DMS79 (cell line): ENCODE measurements at regions not wholly inside any gene's neighbourhood (a gene's known extent, or its start where the extent isn't known, plus 50 kb on each side); places are given as distances from the start of the nearest gene placed in this dataset.
"Not testable (repeated sequence)": the region's sequence is repeated elsewhere in the genome, so short reads cannot be mapped to it uniquely, and the experiment has no call there.

ENCODE experiments used
- DNase-seq: peaks from one replicate; lab custom pipeline; 2025; lab: John Stamatoyannopoulos, UW

DNA sequence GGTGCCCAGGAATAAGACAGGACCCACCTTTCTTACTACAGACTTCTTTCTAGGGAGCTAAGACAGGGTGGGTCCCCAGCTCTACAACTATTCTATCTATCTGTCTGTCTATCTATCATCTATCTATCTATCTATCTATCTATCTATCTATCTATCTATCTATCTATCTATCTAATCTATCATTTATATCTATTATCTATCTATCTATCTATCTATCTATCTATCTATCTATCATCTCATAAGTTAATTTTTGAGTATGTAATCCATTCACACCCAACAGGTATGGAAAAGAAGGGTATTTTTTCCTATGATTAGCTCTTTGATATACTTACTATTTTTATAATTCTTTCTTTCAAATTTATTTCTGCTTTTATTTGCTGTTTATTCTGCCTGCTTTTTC is 55.9 kb downstream of the BAMBI start:
- DNase-seq: no peak

DNA sequence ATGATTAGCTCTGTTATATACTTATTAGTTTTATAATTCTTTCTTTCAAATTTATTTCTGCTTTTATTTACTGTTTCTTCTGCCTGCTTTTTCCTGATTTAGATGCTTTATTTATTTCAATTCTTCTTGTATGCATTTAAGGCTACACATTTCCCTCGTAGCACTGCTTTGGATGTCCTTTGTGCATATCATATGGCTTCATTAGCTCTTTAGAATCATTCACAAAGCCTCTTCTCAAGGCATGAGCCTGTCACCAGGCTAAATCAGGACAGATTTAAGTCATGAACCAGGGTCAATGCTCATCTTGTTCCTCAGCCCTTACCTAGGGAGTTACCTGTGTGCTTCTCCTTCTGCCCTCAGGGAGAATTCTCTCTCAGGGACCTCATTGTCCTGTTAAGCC is 56.3 kb downstream of the BAMBI start:
- DNase-seq: no peak

DNA sequence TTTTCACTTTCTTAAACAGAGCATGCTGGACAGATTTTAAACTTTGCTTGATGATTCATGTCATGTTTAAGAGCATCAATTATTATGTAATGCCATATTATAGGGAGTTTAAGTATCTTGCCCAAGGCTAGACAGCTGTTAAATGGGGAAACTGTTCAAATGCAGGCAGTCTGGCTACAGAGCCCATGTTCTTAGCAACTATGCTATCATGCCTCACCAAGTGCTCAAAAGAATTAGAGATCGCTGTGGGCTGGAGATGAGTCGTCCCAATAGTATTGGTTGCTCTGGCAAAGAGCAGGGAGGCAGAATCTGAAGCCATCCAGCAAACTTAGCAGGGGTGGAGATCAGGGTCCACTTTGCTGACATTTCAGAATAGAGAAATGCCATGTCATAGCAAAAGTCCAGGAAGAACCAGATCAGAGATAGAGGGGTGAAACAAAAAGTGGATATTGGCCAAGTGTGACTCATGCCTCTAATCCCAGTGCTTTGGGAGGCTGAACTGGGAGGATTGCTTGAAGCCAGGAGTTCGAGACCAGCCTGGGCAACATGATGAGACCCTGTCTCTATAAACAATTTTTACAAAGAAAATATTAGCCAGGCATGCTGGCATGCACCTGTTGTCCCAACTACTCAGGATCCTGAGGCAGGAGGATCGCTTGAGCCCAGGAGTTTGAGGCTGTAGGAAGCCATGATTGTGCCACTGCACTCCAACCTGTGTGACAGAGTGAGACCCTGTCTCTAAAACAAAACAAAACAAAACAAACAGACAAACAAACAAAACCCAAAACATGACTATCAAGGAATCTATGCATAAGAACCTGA is 57.8 kb downstream of the BAMBI start:
- no peak for DNase-seq

DNA sequence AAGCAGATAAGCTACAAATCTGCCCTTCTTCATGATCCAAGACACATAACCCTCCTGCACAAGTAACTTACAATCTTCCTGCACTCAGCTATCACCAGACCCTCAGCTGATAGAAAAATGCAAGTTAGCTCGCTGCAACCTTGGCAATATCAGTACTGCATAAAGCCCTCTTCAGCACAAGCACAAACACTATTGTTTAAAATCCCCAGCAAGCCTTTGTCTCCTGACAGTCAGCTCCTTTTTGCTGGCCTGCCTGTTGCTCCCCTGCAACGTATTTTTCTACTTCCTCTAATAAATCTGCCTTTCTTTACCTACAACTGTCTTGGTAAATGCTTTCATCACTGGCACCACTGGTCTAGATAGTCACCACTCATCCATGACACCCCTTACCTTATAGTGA is 59.8 kb downstream of the BAMBI start:
- DNase-seq: no peak

DNA sequence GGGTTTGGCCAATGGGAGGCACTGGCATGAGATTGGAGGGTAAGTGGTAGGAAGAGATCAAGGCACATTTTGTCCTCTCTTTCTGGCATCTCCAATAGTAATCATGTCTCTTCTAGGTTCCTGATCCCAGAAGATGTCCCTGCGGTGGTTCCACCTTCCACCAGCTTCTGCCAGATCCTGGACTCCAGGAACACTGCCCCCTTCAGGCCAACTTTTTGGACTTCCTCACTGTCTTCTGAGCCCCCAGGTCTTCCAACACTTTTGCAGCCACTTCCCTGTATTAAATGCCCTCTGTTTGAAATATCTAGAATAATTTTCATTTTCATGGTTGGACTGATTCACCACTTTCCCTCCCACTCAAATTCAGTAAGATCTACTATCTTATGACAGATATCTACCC is 60.9 kb downstream of the BAMBI start:
- no peak for DNase-seq

DNA sequence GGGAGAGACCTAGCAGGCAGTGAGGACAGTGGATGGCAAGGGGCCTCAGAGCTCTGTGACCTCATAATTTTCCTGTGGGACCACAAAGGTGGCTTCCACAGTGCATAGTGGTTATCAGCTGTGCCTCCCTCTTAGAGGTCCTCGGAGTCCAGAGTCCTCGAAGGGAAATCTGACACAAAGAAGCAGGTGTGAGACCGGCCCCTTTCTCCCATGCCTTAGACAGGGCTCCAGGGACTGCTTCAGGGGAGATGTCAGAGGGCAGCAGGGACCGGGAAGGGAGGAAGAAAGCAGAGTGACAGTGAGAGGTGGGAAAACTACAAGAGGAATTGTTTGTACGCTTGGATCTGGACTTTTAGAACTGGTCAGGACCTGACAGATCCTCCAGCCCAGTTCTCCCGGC is 66.3 kb downstream of the BAMBI start:
- no peak for DNase-seq

DNA sequence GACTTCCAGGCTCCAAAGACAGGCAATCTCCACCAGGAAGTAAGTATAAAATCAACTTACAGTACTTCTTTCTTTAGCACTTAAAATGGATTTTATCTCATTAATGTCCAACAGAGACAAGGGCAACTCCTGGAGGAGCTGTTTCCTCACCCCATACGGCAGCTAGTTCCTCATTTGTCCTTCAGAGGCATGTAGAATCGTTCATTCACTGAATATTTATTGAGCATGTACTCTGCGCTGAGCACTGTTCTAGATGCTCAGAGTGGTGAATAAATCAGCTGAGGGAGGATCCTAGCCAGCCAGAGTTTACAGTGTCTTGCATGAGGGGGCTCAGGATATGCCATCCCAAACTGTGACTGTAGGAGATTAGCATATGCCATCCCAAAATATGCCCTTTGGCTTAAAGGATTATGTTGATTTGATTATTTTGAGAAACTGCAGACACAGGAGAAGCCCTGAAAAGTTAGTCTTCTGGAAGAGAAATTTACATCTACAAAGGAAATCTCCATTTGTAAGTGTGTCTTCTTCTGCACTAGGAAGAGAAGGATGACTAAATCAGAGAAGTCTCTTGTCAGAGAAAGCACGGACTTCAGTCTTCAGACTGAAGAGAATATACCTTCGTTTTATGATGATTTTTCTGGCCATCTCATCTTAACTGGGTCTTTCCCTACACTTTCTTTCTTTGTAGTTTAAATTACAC is 66.9 kb downstream of the BAMBI start:
- no peak for DNase-seq

DNA sequence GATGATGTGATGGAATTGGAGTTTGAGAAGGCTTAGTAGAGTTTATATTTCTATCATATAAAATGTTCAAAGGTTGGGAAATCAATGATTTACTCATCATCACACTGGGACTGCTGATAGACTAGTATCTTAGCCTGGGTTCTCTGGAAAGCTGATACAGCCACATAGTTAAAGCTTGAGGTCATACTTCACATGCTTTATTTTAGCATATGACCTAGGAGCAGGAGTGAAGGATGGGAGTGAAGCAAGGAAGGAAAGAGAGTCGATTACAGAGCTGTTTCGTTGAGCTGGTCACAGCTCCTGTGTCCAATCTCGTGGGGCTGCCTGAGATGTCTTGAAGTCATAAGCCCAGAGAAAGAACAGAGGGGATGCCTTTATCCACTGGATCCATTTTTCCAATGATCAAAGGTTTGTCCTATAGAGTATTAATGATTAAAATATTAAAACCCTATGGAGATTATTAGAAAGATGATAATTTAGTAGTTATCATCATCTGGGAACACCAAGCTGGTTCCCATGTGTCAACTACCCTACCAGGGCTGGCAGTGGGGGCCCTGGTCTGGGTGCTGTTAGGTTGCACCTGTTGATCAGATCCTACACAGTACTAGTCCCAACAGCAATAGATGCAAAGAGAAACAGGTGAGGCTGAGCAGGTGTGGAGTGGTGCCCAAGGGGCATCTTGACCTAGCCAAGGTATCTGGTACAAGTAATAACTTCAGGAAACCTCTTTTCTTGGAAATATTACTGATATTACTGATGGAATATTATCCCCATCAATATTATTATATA is 77.8 kb downstream of the BAMBI start:
- DNase-seq: no peak

DNA sequence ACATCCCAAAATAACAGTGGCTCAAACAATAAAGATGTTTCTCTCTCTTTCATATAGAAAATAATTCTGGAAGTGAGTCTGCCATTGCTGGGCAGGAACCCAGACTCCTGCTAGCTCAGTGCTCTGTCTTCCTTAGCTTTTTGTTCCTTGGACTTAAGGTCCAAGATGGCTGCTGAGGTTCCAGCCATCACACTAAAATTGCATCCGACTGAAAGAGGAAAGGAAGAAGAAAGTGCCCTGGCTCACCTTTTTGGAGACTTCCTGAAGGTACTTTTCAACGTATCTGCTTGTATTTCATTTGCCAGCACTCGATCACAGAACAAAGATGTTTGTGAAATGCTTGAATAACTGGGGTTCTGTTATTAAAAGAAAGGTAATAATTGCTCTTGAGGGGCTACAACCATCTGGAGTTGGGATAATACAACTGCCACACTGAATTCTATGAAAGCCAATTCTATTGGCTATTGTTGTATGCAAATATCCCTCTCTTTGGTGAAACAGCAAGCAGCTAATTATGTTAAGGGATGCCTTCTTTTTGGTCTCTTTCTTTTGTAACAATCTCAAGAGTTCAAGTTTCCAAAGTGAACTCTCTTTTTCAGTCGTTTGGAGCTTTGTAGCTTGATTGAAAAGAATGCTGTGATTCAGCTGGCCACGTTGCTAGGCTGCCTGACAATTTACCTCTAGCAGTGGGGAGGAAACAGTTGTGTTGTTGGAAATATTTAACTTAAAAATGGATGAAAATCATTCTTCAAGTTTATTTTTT is 83.9 kb downstream of the BAMBI start:
- no peak for DNase-seq

DNA sequence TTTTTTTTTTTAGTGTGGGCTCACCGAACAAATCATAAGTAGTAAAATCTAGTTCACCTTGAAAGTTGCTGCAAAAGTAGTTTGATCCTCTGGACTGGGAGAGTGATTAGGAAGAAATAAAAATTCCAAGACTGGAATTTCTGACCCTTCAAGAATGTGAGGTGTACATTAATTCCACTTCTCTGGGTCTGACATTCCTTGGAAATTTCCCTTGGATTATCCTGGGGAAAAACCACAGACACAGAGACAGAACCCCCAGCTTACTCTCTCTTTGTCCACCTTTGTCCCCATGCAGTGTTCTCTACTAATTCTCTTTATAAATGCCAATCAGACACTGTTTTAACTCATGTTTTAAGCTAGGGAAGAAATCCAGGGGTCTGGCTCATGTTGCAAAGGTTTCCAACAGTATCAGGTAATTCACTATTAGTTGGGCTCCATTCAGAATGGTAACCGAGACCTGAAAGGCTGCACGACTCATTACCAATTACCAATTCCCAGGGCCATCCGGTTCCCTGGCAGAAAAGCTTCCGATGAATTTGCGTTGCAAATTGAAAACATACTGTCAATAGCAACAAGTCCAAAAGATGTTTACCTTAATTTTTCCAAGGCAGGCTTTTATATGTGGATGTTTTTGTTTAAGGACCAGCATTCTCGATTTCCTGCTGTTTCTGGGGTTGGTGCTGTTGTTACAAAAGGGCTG is 86.3 kb downstream of the BAMBI start:
- DNase-seq: no peak

DNA sequence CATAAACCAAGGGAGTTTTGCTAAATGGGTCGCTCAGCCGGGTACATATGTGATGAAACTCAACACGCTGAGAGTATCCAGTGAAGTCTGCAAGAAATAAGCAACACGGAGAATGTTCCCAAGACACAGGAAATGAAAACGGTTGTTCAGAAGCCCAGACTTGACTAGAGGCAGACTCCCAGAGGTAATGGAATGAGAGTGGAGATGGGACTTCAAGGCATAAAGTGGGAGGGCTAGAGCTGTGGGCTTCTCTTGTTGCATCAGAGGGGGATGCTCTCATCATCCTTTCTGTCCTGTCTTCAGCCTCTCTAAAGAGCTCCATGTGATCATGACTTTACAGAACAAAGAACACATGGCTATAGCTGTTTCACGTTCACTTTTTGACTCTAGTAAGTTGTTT is 88.3 kb downstream of the BAMBI start:
- DNase-seq: no peak

DNA sequence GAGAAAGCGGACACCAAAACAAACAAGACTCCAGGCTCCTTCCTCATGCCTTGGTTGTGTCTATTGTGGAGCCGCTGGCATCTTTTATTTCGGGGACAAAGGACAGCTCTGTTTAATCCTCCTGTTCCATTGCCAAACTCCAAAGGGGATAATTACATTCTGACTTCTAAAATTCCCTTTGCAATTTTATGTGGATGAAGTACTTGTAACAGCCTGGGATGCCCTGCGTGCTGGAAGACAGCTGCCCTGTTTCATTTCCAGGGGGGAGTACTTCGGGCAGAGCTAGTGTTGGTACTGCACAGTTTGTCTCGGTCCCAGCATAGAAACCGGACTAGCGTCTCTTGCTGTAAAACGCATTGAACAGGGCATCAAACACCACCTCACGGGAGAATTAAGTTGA is 90.9 kb downstream of the BAMBI start:
- no peak for DNase-seq

DNA sequence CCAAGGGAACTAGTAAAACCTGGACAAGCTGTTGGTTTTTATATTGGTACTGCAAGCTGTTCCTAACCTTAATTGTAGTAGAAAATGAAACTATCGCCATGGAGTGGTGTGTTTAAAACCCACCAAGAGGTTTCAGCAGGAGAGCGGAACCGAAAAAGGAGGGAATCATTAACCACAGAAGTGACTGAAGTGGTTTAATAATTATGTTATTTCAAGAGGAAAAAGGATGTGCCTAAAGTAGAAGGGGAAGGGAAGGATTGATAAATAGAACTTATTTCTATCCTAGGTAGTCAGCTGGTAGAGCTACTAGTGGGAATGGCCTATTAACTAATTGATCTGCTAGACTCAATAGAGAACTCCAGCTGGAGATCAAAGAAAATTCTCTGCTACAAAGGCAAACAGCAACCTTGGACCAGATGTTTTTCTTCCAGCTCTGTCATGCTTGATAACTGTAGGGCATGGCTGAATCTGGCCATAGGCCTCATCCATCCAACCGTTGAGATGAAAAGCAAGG is 91.8 kb downstream of the BAMBI start:
- DNase-seq: peak; percentile 56

DNA sequence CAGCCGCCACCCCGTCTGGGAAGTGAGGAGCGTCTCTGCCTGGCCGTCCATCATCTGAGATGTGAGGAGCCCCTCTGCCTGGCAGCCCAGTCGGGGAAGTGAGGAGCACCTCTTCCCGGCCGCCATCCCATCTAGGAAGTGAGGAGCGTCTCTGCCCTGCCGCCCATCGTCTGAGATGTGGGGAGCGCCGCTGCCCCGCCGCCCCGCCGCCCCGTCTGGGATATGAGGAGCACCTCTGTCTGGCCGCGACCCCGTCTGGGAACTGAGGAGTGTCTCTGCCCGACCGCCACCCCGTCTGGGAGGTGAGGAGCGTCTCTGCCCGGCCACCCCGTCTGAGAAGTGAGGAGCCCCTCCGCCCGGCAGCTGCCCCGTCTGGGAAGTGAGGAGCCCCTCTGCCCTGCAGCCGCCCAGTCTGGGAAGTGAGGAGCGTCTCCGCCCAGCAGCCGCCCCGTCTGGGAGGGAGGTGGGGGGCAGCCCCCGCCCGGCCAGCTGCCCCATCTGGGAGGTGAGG is 94.3 kb downstream of the BAMBI start:
- not testable (repeated sequence) for DNase-seq

DNA sequence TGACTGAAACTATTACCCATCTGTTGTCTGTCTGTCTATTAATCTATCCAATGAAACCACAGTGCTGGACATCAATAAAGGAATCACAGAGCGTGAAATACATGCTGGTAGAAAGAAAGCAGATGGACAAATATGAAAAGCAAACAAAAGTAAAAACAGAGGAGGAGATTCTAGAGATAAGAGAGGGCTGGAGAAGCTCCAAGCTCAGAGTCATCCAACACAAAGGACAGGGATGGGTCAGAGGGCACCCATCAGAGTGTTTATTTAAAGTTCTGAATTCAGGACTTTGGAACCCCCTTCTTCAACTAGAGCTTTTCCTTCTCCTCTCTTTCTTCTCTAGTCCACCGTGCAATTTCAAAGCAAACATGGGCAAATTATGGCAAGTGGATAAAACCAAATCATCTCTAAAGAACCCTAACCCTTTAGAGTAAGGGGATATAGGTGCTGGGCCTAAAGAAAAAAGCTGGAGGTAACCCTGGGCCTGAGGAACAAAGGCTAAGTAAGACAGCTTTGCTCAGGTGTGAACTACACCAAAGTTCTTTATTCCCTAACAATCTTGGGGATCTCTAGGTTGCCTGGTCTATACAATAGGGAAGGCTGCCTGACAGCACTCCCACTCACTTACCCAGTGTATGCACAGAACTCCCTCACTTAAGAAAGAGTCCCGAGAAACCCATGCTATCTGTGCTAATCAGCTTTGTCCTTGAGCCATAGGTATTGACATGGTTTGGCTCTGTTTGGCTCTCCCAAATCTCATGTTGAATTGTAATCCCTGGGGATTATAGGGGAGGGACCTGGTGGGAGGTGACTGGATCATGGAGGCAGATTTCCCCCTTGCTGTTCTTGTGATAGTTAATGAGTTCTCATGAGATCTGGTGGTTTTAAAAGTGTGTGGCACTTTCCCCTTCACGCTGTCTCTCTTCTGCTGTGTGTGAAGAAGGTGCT is 97.0 kb downstream of the BAMBI start:
- no peak for DNase-seq

DNA sequence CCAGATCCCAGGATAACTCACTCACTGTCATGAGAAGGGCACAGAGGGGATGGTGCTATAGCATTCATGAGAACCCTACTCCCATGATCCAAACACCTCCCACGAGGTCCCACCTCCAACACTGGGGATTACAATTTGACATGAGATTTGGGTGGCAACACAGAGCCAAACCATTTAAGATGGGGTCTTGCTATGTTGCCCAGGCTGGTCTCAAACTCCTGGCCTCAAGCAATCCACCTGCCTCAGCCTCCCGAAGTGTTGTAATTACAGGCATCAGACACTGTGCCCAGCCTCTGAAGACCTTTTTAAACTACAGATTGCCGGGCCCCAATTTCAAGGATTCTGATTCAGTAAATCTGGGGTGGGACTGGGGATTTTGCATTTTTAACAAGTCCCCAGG is 98.5 kb downstream of the BAMBI start:
- no peak for DNase-seq

DNA sequence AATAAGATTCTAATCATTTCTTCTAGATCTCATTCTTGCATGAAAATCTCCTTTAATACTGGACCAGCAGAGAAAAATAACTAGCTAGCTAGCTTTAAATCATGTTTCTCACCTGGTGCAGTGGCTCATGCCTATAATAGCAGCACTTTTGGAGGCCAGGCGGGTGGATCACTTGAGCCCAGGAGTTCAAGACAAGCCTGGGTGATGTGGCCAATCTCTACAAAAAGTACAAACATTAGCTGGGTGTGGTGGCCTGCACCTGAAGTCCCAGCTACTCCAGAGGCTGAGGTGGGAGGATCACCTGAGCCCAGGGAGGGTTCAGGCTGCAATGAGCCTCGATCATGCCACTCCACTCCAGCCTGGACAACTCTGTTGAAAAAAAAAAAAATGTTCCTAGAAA is 99.2 kb downstream of the BAMBI start:
- no peak for DNase-seq

DNA sequence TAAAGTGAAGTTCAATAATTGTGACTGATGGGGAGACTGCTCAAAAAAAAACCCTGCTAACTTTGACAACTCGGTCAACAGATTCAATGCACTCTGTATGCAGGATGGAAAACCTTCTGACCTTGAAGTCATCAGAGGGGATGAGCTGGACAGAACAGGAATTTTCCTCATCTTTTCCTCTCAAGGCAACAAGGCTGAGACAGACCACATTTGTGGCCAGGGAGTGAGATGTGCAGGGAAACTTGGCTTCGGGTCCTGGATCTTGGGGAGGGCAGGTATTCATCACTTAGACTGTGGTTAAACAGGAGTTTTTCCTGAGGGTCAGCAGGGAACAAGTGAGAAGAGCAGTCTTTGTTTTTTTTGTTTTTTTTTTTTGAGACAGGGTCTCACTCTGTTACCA is 100.6 kb downstream of the BAMBI start:
- no peak for DNase-seq

DNA sequence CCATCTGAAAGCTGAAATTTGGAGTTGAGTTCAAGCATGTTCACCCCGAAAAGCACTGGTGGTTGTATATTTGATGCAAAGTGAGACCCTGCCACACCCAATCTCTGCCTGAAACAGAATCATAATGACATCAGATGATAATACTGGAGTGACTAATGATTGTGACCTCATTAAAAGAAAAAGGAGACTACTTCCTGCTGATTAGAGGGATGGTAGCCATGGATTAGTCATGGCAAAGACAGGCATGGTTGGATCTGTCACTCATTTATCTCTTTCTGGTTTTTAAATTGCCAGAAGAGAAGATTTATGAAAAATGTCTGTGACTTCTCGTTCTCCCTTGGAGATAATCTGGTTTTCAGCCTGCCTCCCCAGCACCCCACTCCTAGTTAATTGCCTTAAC is 101.2 kb downstream of the BAMBI start:
- DNase-seq: no peak

DNA sequence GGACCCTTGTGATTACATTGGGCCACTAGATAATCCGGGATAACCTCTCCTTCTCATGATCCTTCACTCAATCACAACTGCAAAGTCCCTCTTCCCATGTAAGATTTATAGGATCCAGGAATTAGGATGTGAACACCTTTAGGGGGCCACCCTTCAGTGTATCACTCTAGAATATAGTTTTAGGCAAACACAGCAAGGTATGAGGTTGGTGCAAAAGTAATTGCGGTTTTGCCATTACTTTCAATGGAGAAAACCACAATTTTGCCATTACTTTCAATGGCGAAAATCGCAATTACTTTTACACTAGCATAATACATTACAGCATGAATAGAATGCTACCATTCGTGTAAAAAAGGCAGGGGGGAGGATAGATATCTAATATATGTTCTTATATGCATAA is 104.0 kb downstream of the BAMBI start:
- DNase-seq: no peak
